Endodermal cell (in vitro differentiated cells): ENCODE measurements at regions not wholly inside any gene's neighbourhood (a gene's known extent, or its start where the extent isn't known, plus 50 kb on each side); places are given as distances from the start of the nearest gene placed in this dataset.

Source experiments
- DNase-seq: peaks from one replicate; pipeline ENCODE4 v3.0.0-alpha.2; 2017
- H3K27ac ChIP-seq: 2 replicates; pipeline ENCODE4 v1.5.1; 2013; ENCODE audit warnings: mild to moderate bottlenecking, low read depth, low read length, moderate library complexity
- H3K27me3 ChIP-seq: 2 replicates; pipeline ENCODE4 v1.6.1; 2013; ENCODE audit warnings: mild to moderate bottlenecking, low read length, moderate library complexity; ENCODE audit not compliant: insufficient read depth, control insufficient read depth, poor library complexity, severe bottlenecking
- H3K36me3 ChIP-seq: 2 replicates; pipeline ENCODE4 v1.7.0; 2013; ENCODE audit warnings: mild to moderate bottlenecking, low read length, moderate library complexity; ENCODE audit not compliant: control insufficient read depth, insufficient read depth
- H3K4me1 ChIP-seq: one replicate; pipeline ENCODE4 v1.7.0; 2013; ENCODE audit warnings: low read length; ENCODE audit not compliant: control insufficient read depth, insufficient read depth
- H3K4me3 ChIP-seq: 2 replicates; pipeline ENCODE4 v1.5.1; 2013; ENCODE audit warnings: mild to moderate bottlenecking, low read length, moderate library complexity
- H3K9ac ChIP-seq: 2 replicates; pipeline ENCODE4 v1.6.1; 2013; ENCODE audit warnings: mild to moderate bottlenecking, low read length, moderate library complexity; ENCODE audit not compliant: poor library complexity, severe bottlenecking; ENCODE audit errors: extremely low read depth
- H3K9me3 ChIP-seq: 2 replicates; pipeline ENCODE4 v1.6.1; 2013; ENCODE audit warnings: mild to moderate bottlenecking, low read length, moderate library complexity; ENCODE audit not compliant: control insufficient read depth
- H3K27ac Mint-ChIP-seq: 2 replicates; pipeline ENCODE4 v1.8.0; 2020; ENCODE audit warnings: mixed read lengths
- H3K27me3 Mint-ChIP-seq: 2 replicates; pipeline ENCODE4 v1.8.0; 2021; ENCODE audit warnings: mild to moderate bottlenecking, mixed read lengths; ENCODE audit not compliant: insufficient read depth
- H3K36me3 Mint-ChIP-seq: 2 replicates; pipeline ENCODE4 v1.8.0; 2020; ENCODE audit warnings: low read depth, mixed read lengths
- H3K4me1 Mint-ChIP-seq: 2 replicates; pipeline ENCODE4 v1.8.0; 2020; ENCODE audit warnings: mixed read lengths
- H3K4me3 Mint-ChIP-seq: 2 replicates; pipeline ENCODE4 v1.8.0; 2020; ENCODE audit warnings: mild to moderate bottlenecking, moderate library complexity, mixed read lengths
- H3K9me3 Mint-ChIP-seq: 2 replicates; pipeline ENCODE4 v1.8.0; 2020; ENCODE audit warnings: mild to moderate bottlenecking, mixed read lengths
- WGBS, 2 experiments: methylation state at CpG; one replicate each; pipeline versions ENCODE4 v1.1.5 to v1.1.7; 2013; ENCODE audit warnings: missing lambda C conversion rate in 2 of 2, mixed read lengths in 1 of 2; ENCODE audit not compliant: insufficient coverage in 1 of 2, insufficient read length in 1 of 2; 5-methylcytosine and 5-hydroxymethylcytosine counted together
- TF ChIP-seq, protein P1 (sequence below): fragments of 200-600 bp; sonication (generic); conservative IDR thresholded peaks from 2 replicates; pipeline ENCODE4 v1.5.0; 2021; ENCODE audit warnings: antibody characterized with exemption, mild to moderate bottlenecking

DNA sequence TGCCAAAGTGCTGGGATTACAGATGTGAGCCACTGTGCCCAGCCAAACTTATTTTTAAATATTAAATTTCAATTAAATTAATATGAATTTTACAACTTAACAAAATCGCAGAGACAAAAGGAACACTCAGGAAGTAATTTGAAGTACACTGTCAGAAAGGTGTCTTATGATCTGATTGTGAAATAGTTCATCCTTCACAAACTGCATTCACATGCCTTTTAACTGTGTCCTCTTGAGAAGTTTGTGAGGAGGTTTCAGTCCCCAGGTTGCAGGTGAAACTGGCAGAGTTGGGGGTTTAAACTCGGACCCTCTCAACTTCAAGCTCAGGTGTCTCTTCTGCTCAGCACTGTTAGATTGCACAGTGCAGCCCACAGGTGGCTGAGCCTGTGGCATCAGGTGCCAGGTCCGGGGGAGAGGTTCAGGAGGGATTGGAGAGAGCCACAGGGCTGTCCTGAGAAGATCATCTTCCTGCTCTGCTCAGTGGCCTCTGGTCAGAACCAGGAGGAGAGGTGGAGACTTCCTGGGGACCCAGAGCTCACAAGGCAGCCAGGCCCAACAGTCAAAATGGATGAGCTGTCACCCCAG is 152.3 kb upstream of the RAB4A start:
- Mint-ChIP-seq H3K36me3 (no peaks in the 10 kb centered on the region), H3K4me3 (no peak overlapping the region), H3K27me3 (peaks cover 5% of the 10 kb centered on the region), H3K9me3 (peaks cover 3% of the 10 kb centered on the region), H3K4me1 (peaks cover 2% of the 10 kb centered on the region), H3K27ac (no peak overlapping the region)
- H3K9me3 ChIP-seq: no peaks in the 10 kb centered on the region
- H3K27me3 ChIP-seq: no peaks in the 10 kb centered on the region
- 91 to 94% methylated on average over 3 of the region's 3 CpGs for WGBS, 2 experiments
- H3K9ac ChIP-seq: no peak overlapping the region
- H3K27ac ChIP-seq: no peak overlapping the region
- no peak for DNase-seq
- H3K36me3 ChIP-seq: no peaks in the 10 kb centered on the region
- peaks cover 2% of the 10 kb centered on the region for H3K4me1 ChIP-seq
- H3K4me3 ChIP-seq: no peak overlapping the region
- TF ChIP-seq, protein P1, sequence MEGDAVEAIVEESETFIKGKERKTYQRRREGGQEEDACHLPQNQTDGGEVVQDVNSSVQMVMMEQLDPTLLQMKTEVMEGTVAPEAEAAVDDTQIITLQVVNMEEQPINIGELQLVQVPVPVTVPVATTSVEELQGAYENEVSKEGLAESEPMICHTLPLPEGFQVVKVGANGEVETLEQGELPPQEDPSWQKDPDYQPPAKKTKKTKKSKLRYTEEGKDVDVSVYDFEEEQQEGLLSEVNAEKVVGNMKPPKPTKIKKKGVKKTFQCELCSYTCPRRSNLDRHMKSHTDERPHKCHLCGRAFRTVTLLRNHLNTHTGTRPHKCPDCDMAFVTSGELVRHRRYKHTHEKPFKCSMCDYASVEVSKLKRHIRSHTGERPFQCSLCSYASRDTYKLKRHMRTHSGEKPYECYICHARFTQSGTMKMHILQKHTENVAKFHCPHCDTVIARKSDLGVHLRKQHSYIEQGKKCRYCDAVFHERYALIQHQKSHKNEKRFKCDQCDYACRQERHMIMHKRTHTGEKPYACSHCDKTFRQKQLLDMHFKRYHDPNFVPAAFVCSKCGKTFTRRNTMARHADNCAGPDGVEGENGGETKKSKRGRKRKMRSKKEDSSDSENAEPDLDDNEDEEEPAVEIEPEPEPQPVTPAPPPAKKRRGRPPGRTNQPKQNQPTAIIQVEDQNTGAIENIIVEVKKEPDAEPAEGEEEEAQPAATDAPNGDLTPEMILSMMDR: no peak

DNA sequence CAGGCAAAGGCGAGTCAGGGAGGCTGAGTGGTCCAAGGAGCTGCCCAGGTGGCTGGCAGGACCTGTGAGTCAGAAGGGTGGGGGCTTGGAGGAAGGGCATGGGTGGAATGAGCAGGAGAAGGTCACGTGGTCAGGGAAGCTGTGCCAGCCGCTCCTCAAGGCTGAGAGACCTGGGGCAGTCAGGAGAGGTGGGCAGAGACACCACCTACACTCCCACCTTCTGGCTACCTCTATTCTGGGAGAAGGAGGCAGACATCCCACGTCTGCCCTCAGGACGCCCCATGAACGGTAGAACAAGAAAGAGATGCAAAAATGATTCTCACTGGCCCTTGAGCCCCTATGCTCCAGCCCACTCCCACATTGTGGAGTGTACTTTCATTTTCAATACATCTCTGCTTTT is 151.8 kb upstream of the RAB4A start:
- no peak for DNase-seq
- H3K4me1 ChIP-seq: peaks cover 2% of the 10 kb centered on the region
- no peak overlapping the region for H3K27ac ChIP-seq
- no peaks in the 10 kb centered on the region for H3K27me3 ChIP-seq
- no peak overlapping the region for H3K27ac Mint-ChIP-seq
- H3K36me3 ChIP-seq: no peaks in the 10 kb centered on the region
- peaks cover 2% of the 10 kb centered on the region for H3K4me1 Mint-ChIP-seq
- H3K9me3 Mint-ChIP-seq: peaks cover 3% of the 10 kb centered on the region
- no peaks in the 10 kb centered on the region for H3K9me3 ChIP-seq
- no peak overlapping the region for H3K4me3 Mint-ChIP-seq
- no peaks in the 10 kb centered on the region for H3K36me3 Mint-ChIP-seq
- WGBS, 2 experiments: 91 to 93% methylated on average over 2 to 6 of the region's 6 CpGs
- no peak overlapping the region for H3K9ac ChIP-seq
- TF ChIP-seq, protein P1: no peak
- peaks cover 8% of the 10 kb centered on the region for H3K27me3 Mint-ChIP-seq
- no peak overlapping the region for H3K4me3 ChIP-seq

DNA sequence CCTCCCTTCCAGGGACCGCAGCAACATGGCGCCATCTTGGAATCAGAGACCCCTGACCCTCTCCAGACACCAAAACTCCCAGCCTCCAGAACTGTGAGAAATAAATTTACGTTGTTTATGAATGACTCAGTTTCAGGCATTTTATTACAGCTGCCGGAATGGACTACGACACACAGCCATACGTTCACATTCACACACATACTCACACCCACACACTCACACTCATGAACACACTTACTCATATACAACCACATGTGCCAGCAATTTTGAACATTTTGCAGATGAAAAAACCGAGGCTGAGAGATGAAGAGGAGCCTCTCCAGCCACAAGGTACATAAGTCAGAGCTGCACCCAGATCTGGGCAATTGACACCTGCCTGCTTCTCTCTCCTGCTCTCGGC is 151.0 kb upstream of the RAB4A start:
- Mint-ChIP-seq H3K4me3 (no peak overlapping the region), H3K27ac (no peak overlapping the region), H3K27me3 (peaks cover 8% of the 10 kb centered on the region), H3K4me1 (peaks cover 2% of the 10 kb centered on the region), H3K9me3 (peaks cover 3% of the 10 kb centered on the region), H3K36me3 (no peaks in the 10 kb centered on the region)
- Histone ChIP-seq H3K27ac (no peak overlapping the region), H3K9ac (no peak overlapping the region), H3K4me1 (peaks cover 1% of the 10 kb centered on the region), H3K27me3 (no peaks in the 10 kb centered on the region), H3K36me3 (no peaks in the 10 kb centered on the region), H3K4me3 (no peak overlapping the region), H3K9me3 (no peaks in the 10 kb centered on the region)
- 93 to 100% methylated on average over 1 to 8 of the region's 8 CpGs for WGBS, 2 experiments
- TF ChIP-seq, protein P1: no peak
- no peak for DNase-seq
